B cell (primary cell): ENCODE measurements at regions not wholly inside any gene's neighbourhood (a gene's known extent, or its start where the extent isn't known, plus 50 kb on each side); places are given as distances from the start of the nearest gene placed in this dataset.

Source experiments
- ATAC-seq: fragments of 200-7000 bp; cut with Tn5 transposase; one replicate; pipeline ENCODE4 v1.10.0; 2021; ENCODE audit warnings: low read depth, mild to moderate bottlenecking, moderate number of reproducible peaks, moderate library complexity
- CTCF ChIA-PET: fragments of 350-600 bp; sonication (Branson Sonifier 250); formaldehyde crosslinking; loops from one replicate; lab custom pipeline; 2021; ENCODE audit warnings: antibody characterized with exemption, inconsistent platforms; lab: Charles Lee
- POLR2A ChIA-PET: fragments of 350-600 bp; sonication (Branson Sonifier 250); formaldehyde crosslinking; loops from one replicate; lab custom pipeline; 2021; ENCODE audit warnings: antibody characterized with exemption; lab: Charles Lee
- DNase-seq: peaks from one replicate; pipeline ENCODE4 v3.0.0; 2013
- H2AFZ ChIP-seq: 2 replicates; pipeline ENCODE4 v1.6.1; 2012; ENCODE audit warnings: mild to moderate bottlenecking, low read depth, low read length; ENCODE audit not compliant: insufficient read depth, poor library complexity, severe bottlenecking
- H3K27ac ChIP-seq, 2 donors: 1 replicate in 1 of 2; 2 replicates in 1 of 2; pipeline ENCODE4 v1.5.1; 2012 to 2013; ENCODE audit warnings: low read length in 2 of 2, mild to moderate bottlenecking in 2 of 2, moderate library complexity in 1 of 2
- H3K27me3 ChIP-seq, 4 experiments: fragments of 200-600 bp in 1 of 4; sonication (generic) in 1 of 4; replicated peaks in 1 of 4; 1 replicate in 2 of 4; 2 replicates in 2 of 4; pipeline versions ENCODE4 v1.6.1 to v1.7.0; 2013 to 2016; ENCODE audit warnings: low read length in 3 of 4, mild to moderate bottlenecking in 2 of 4, mixed read lengths in 1 of 4, moderate library complexity in 1 of 4; ENCODE audit not compliant: insufficient read depth in 4 of 4, control insufficient read depth in 3 of 4; ENCODE audit errors: control extremely low read depth in 1 of 4
- H3K36me3 ChIP-seq, 2 experiments: replicated peaks in 1 of 2; 1 replicate in 1 of 2; 2 replicates in 1 of 2; pipeline versions ENCODE4 v1.6.1 to v1.7.1; 2013; ENCODE audit warnings: low read length in 1 of 2; ENCODE audit not compliant: insufficient read depth in 2 of 2, control insufficient read depth in 1 of 2; ENCODE audit errors: control extremely low read depth in 1 of 2, extremely low read depth in 1 of 2
- H3K4me1 ChIP-seq, 2 donors: fragments of 200-600 bp in 1 of 2; sonication (generic) in 1 of 2; 1 replicate in 1 of 2; 2 replicates in 1 of 2; pipeline versions ENCODE4 v1.5.1 to v1.6.1; 2013 to 2017; ENCODE audit warnings: low read length in 2 of 2; ENCODE audit not compliant: control insufficient read depth in 2 of 2, insufficient read depth in 2 of 2
- H3K4me2 ChIP-seq: replicated peaks from 2 replicates; pipeline ENCODE3; 2012; ENCODE audit warnings: mild to moderate bottlenecking, low read depth, low read length; ENCODE audit not compliant: poor library complexity, severe bottlenecking
- H3K4me3 ChIP-seq, 5 experiments: fragments of 200-600 bp in 1 of 5; sonication (generic) in 1 of 5; 1 replicate in 3 of 5; 2 replicates in 2 of 5; pipeline versions ENCODE4 v1.5.1 to v1.7.0; 2011 to 2016; ENCODE audit warnings: low read length in 4 of 5, mild to moderate bottlenecking in 4 of 5, low read depth in 2 of 5, control low read depth in 1 of 5, moderate library complexity in 1 of 5; ENCODE audit not compliant: insufficient read depth in 1 of 5; ENCODE audit errors: control extremely low read depth in 1 of 5, extremely low read depth in 1 of 5
- H3K79me2 ChIP-seq: fragments of 200-600 bp; sonication (generic); one replicate; pipeline ENCODE4 v1.6.0; 2016; ENCODE audit warnings: low read length; ENCODE audit not compliant: control insufficient read depth, insufficient read depth
- H3K9ac ChIP-seq: fragments of 200-600 bp; sonication (generic); 2 replicates; pipeline ENCODE4 v1.6.1; 2017; ENCODE audit warnings: mild to moderate bottlenecking, low read length, moderate library complexity
- H3K9me3 ChIP-seq, 3 donors: one replicate each; pipeline versions ENCODE4 v1.6.1 to v1.7.1; 2013; ENCODE audit warnings: low read length in 2 of 3; ENCODE audit not compliant: control insufficient read depth in 2 of 3, insufficient read depth in 1 of 3; ENCODE audit errors: control extremely low read depth in 1 of 3
- H4K20me1 ChIP-seq: 2 replicates; pipeline ENCODE4 v1.6.0; 2012; ENCODE audit warnings: mild to moderate bottlenecking, low read length; ENCODE audit not compliant: insufficient read depth, control insufficient read depth, poor library complexity, severe bottlenecking
- H3K27ac Mint-ChIP-seq: one replicate; pipeline ENCODE4 v1.8.0; 2021; ENCODE audit warnings: mixed read lengths
- H3K27me3 Mint-ChIP-seq: one replicate; pipeline ENCODE4 v1.8.0; 2021; ENCODE audit warnings: mixed read lengths
- H3K4me1 Mint-ChIP-seq: one replicate; pipeline ENCODE4 v1.8.0; 2021; ENCODE audit warnings: mixed read lengths
- H3K4me3 Mint-ChIP-seq: one replicate; pipeline ENCODE4 v1.8.0; 2021; ENCODE audit warnings: mixed read lengths
- H3K9me3 Mint-ChIP-seq: one replicate; pipeline ENCODE4 v1.8.0; 2022; ENCODE audit warnings: mixed read lengths; ENCODE audit not compliant: insufficient read depth
- CTCF ChIP-seq: fragments of 200-600 bp; IDR thresholded peaks from one replicate; pipeline ENCODE4 v1.8.0; 2022; ENCODE audit warnings: antibody characterized with exemption, mild to moderate bottlenecking
- EZH2 ChIP-seq: IDR thresholded peaks from 2 replicates; pipeline ENCODE4 v1.6.1; 2012; ENCODE audit warnings: borderline replicate concordance, low read depth, mild to moderate bottlenecking, moderate library complexity, low read length; ENCODE audit not compliant: insufficient read depth, poor library complexity, severe bottlenecking
- WGBS: methylation state at CpG from one replicate; pipeline ENCODE4 v1.1.5; 2013; ENCODE audit warnings: missing lambda C conversion rate; ENCODE audit not compliant: insufficient coverage; 5-methylcytosine and 5-hydroxymethylcytosine counted together
- intact Hi-C: fragments of 100-400 bp; cut with micrococcal nuclease; formaldehyde crosslinking; loops from one replicate; pipeline ENCODE4 v1.10.0; 2022

GRCh38 chr3:118213892-118214291 lies 820.8 kb downstream of the IGSF11 start:
- no peaks in the 10 kb centered on the region for H3K4me1 ChIP-seq
- H2AFZ ChIP-seq = no peak overlapping the region
- no peak overlapping the region for H3K4me3 Mint-ChIP-seq
- ATAC-seq (no peak), DNase-seq (no peak)
- H3K9me3 ChIP-seq = peaks cover 0 to 2% (median 0%) of the 10 kb centered on the region in 3 donors
- H3K27ac ChIP-seq = no peak overlapping the region
- no peaks in the 10 kb centered on the region for H3K79me2 ChIP-seq
- H3K4me3 ChIP-seq = no peak overlapping the region
- H3K27me3 Mint-ChIP-seq = no peaks in the 10 kb centered on the region
- CTCF ChIA-PET = no interaction called here
- H4K20me1 ChIP-seq = no peaks in the 10 kb centered on the region
- TF ChIP-seq EZH2 (no peak), CTCF (no peak)
- POLR2A ChIA-PET = no interaction called here
- no peaks in the 10 kb centered on the region for H3K9me3 Mint-ChIP-seq
- no peak overlapping the region for H3K27ac Mint-ChIP-seq
- no peaks in the 10 kb centered on the region for H3K27me3 ChIP-seq
- intact Hi-C loops = no loop called here
- H3K4me2 ChIP-seq = no peak overlapping the region
- H3K36me3 ChIP-seq = no peaks in the 10 kb centered on the region
- no peak overlapping the region for H3K9ac ChIP-seq
- H3K4me1 Mint-ChIP-seq = no peaks in the 10 kb centered on the region

- H3K4me1 ChIP-seq = no peaks in the 10 kb centered on the region
- H3K4me3 ChIP-seq = no peak overlapping the region
- Mint-ChIP-seq H3K27me3 (no peaks in the 10 kb centered on the region), H3K4me1 (no peaks in the 10 kb centered on the region), H3K27ac (no peak overlapping the region), H3K4me3 (no peak overlapping the region), H3K9me3 (peaks cover 7% of the 10 kb centered on the region)
- H4K20me1 ChIP-seq = no peaks in the 10 kb centered on the region
- CTCF ChIA-PET = no interaction called here
- no peak overlapping the region for H3K27ac ChIP-seq
- POLR2A ChIA-PET = no interaction called here
- H3K79me2 ChIP-seq = no peaks in the 10 kb centered on the region
- DNase-seq = no peak
- H3K36me3 ChIP-seq = no peaks in the 10 kb centered on the region
- ATAC-seq = no peak
- intact Hi-C loops = no loop called here
- WGBS = 57% methylated on average over 1 of the region's 3 CpGs
- no peaks in the 10 kb centered on the region for H3K27me3 ChIP-seq
- H2AFZ ChIP-seq = no peak overlapping the region
- H3K4me2 ChIP-seq = no peak overlapping the region
- H3K9me3 ChIP-seq = no peaks in the 10 kb centered on the region
- no peak overlapping the region for H3K9ac ChIP-seq
- TF ChIP-seq EZH2 (no peak), CTCF (no peak)
Measured at GRCh38 chr3:118226206-118226605, 808.4 kb downstream of the IGSF11 start.
